Neural crest cell (in vitro differentiated cells): ENCODE measurements at regions not wholly inside any gene's neighbourhood (a gene's known extent, or its start where the extent isn't known, plus 50 kb on each side); places are given as distances from the start of the nearest gene placed in this dataset.

Source experiments
- DNase-seq: peaks from one replicate; pipeline ENCODE4 v3.0.0; 2021; ENCODE audit warnings: low read depth, mixed read lengths, low spot score
- H3K27ac Mint-ChIP-seq: one replicate; pipeline ENCODE4 v1.8.0; 2021; ENCODE audit warnings: mild to moderate bottlenecking, mixed read lengths; ENCODE audit not compliant: unreplicated experiment
- H3K27me3 Mint-ChIP-seq: 2 replicates; pipeline ENCODE4 v1.8.0; 2021; ENCODE audit warnings: low read depth, mild to moderate bottlenecking, mixed read lengths
- H3K36me3 Mint-ChIP-seq: 2 replicates; pipeline ENCODE4 v1.8.0; 2021; ENCODE audit warnings: low read depth, mild to moderate bottlenecking, mixed read lengths
- H3K4me1 Mint-ChIP-seq: 2 replicates; pipeline ENCODE4 v1.8.0; 2021; ENCODE audit warnings: mixed read lengths
- H3K4me3 Mint-ChIP-seq: one replicate; pipeline ENCODE4 v1.8.0; 2021; ENCODE audit warnings: mild to moderate bottlenecking, mixed read lengths
- H3K9me3 Mint-ChIP-seq: 2 replicates; pipeline ENCODE4 v1.8.0; 2021; ENCODE audit warnings: mixed read lengths
- TF ChIP-seq, protein P1 (sequence below): fragments of 200-600 bp; sonication (generic); conservative IDR thresholded peaks from 2 replicates; pipeline ENCODE4 v1.5.0; 2021; ENCODE audit warnings: antibody characterized with exemption, mild to moderate bottlenecking

DNA sequence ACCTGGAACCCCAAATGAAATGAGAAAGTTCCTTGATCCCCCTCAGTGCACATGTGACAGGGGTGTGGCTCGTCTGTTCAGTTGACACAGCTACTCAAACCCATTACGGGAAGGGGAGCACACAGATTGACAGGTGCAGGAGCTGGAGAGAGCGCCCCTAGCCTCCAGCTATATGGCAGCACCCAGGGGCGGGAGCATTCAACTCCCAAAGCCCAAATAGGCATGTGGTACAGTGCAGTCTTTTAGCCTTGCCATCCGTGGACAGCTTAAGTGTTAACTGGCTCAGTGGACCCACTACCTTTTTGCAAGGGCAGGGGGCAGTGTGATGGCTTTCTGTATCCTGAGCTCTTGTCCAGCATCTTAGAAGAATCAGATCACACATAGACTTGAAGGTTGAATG lies 1374.2 kb upstream of the ALCAM start:
- H3K4me3 Mint-ChIP-seq, result no peak overlapping the region
- no peak overlapping the region for H3K27ac Mint-ChIP-seq
- H3K9me3 Mint-ChIP-seq, result no peaks in the 10 kb centered on the region
- H3K36me3 Mint-ChIP-seq, result no peaks in the 10 kb centered on the region
- H3K27me3 Mint-ChIP-seq, result no peaks in the 10 kb centered on the region
- no peaks in the 10 kb centered on the region for H3K4me1 Mint-ChIP-seq
- TF ChIP-seq, protein P1, sequence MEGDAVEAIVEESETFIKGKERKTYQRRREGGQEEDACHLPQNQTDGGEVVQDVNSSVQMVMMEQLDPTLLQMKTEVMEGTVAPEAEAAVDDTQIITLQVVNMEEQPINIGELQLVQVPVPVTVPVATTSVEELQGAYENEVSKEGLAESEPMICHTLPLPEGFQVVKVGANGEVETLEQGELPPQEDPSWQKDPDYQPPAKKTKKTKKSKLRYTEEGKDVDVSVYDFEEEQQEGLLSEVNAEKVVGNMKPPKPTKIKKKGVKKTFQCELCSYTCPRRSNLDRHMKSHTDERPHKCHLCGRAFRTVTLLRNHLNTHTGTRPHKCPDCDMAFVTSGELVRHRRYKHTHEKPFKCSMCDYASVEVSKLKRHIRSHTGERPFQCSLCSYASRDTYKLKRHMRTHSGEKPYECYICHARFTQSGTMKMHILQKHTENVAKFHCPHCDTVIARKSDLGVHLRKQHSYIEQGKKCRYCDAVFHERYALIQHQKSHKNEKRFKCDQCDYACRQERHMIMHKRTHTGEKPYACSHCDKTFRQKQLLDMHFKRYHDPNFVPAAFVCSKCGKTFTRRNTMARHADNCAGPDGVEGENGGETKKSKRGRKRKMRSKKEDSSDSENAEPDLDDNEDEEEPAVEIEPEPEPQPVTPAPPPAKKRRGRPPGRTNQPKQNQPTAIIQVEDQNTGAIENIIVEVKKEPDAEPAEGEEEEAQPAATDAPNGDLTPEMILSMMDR, result no peak
- no peak for DNase-seq

DNA sequence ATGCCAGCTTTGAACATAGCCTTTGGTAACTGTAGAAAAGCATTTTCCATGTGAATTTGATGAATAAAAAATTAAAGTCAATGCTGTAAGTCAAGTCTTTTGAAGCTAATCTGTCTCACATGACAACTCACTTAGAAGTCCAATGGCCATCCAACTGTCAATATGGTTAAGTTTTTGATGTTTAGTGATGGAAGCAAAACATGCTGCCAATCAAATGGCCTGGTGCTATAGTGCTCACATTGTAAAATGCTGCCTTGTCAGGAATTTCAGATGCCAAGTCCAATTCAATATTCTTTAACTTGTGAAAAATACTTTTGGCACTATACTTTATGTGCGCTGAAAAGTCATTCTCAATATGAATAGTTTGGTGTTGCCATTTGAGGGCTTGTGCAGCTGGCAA lies 1361.8 kb upstream of the ALCAM start:
- no peak overlapping the region for H3K4me3 Mint-ChIP-seq
- H3K36me3 Mint-ChIP-seq, result no peaks in the 10 kb centered on the region
- H3K27me3 Mint-ChIP-seq, result no peaks in the 10 kb centered on the region
- TF ChIP-seq, protein P1, result no peak
- no peak overlapping the region for H3K27ac Mint-ChIP-seq
- no peaks in the 10 kb centered on the region for H3K4me1 Mint-ChIP-seq
- no peak for DNase-seq
- H3K9me3 Mint-ChIP-seq, result no peaks in the 10 kb centered on the region

DNA sequence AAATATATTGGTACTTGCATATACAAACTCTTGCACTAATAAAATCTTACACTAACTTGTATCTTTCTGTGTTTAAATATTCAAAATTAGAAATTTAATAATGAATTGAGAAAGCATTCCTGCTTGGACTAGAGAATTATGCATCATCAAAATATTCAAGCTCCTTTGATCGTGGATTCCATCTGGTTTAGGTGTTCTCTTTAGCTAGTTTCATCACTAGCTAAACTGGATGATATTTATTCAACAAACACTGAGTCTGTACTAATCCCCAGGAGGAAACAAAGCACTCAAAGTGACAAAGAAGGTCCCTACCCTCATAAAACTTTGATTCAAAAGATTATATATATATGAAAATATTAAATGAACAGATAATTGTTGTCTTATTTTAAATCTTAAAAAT lies 1360.9 kb upstream of the ALCAM start:
- H3K9me3 Mint-ChIP-seq, result no peaks in the 10 kb centered on the region
- H3K27ac Mint-ChIP-seq, result no peak overlapping the region
- H3K4me1 Mint-ChIP-seq, result no peaks in the 10 kb centered on the region
- H3K27me3 Mint-ChIP-seq, result no peaks in the 10 kb centered on the region
- H3K4me3 Mint-ChIP-seq, result no peak overlapping the region
- TF ChIP-seq, protein P1, result no peak
- no peaks in the 10 kb centered on the region for H3K36me3 Mint-ChIP-seq
- no peak for DNase-seq

DNA sequence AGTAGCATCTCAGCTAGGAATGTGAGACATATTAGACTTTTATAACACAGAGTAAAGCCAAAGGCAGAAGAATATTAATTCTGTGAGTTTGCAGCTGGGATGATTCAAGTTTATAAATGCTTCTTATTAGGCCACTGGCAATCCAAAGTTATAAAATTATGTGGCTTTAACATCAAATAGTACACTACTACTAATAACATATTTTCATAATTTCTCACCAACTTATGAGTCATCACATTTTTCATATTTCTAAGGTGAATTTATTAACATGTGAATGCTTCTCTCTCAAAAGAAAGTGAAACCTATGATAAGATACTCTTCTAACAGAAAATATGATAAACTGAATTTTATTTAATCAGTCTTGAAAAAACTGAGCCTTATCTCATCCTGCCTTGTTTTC lies 1348.2 kb upstream of the ALCAM start:
- H3K27ac Mint-ChIP-seq, result no peak overlapping the region
- peaks cover 9% of the 10 kb centered on the region for H3K9me3 Mint-ChIP-seq
- H3K4me1 Mint-ChIP-seq, result no peaks in the 10 kb centered on the region
- no peak for DNase-seq
- no peaks in the 10 kb centered on the region for H3K27me3 Mint-ChIP-seq
- no peak overlapping the region for H3K4me3 Mint-ChIP-seq
- peaks cover 2% of the 10 kb centered on the region for H3K36me3 Mint-ChIP-seq
- TF ChIP-seq, protein P1, result no peak

DNA sequence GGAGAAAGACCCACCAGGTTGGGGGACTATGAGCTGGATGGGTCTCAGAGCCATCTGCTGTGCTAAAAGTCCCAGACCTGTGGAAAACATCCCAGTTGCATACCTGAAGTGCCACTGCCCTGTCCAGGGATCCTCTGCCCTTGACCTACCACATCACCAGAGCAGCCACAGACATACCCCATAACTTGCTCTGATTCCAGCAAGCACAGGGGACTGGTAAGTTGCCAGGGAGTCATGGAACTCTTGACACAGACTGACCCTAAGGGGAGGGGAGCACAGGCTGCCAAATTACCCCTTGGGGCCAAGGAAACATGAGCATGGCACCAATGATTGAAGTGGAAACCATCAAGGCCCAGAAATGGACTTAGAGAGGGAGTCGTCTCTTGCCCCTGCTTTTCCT lies 1335.1 kb upstream of the ALCAM start:
- Mint-ChIP-seq H3K4me3 (no peak overlapping the region), H3K27me3 (no peaks in the 10 kb centered on the region), H3K36me3 (peaks cover 4% of the 10 kb centered on the region), H3K9me3 (peaks cover 12% of the 10 kb centered on the region), H3K4me1 (no peaks in the 10 kb centered on the region), H3K27ac (no peak overlapping the region)
- TF ChIP-seq, protein P1, result no peak
- DNase-seq, result no peak

DNA sequence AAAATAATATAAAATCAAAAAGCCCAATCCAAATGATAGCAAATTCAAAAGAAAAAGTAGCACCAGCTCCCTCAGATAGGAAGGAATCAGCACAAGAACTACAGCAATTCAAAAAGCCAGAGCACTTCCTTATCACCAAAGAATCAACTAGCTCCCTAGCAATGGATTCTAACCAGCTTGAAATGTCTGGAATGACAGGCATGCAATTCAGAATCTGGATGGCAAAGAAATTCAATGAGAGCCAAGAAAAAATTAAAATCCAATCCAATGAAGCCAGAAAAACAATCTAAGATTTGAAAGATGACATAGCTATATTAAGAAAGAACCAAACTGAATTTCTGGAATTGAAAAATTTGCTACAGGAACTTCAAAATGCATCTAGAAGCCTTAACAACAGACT lies 1334.4 kb upstream of the ALCAM start:
- Mint-ChIP-seq H3K36me3 (peaks cover 4% of the 10 kb centered on the region), H3K27ac (no peak overlapping the region), H3K4me1 (no peaks in the 10 kb centered on the region), H3K4me3 (no peak overlapping the region), H3K27me3 (no peaks in the 10 kb centered on the region), H3K9me3 (peaks cover 12% of the 10 kb centered on the region)
- no peak for DNase-seq
- TF ChIP-seq, protein P1, result no peak
